GM19397 (cell line): ENCODE measurements at regions not wholly inside any gene's neighbourhood (a gene's known extent, or its start where the extent isn't known, plus 50 kb on each side); places are given as distances from the start of the nearest gene placed in this dataset.

Experiments used
- ATAC-seq: cut with Tn5 transposase; IDR thresholded peaks from one replicate; pipeline ENCODE4 v1.9.1; 2021; ENCODE audit warnings: mild to moderate bottlenecking, moderate library complexity; ENCODE audit not compliant: unreplicated experiment

DNA sequence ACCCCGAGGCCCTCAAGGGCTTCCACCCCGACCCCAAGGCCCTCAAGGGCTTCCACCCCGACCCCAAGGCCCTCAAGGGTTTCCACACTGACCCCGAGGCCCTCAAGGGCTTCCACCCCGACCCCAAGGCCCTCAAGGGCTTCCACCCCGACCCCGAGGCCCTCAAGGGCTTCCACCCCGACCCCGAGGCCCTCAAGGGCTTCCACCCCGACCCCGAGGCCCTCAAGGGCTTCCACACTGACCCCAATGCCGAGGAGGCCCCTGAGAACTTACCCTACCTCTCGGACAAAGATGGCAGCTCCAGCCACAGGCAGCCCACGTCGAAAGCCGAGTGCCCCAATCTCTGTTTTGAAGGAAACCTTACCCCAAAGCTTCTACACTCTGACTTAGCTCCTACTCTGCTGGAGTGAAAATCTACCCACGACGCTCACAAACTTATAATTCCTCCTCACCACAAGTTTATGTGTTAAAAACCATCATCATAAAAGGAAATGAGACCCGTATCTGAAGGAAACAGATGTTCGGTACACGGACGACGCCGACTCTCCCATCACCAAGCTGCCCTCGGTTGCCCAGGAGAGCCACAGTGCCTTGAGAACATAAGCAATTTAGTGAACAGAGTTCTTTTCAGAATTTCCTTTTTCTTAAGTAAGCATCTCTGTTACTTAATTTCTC is 61.2 kb upstream of the RPH3AL start:
- ATAC-seq = no peak

DNA sequence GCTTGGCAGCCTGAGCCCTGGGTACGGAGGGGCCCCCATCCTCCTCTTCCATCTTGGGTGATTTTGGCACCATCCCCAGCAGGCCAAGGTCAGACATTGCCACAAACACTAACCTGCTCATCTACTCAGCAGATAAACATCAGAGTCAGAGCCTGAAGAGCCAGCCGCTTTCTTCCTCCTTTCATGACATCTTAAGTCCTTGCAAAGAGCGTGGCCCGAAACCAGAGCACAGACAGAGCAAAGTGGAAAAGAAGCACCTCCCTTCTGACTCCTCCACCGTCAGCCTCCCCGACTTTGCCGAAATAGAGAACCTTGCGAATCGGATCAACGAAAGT is 60.4 kb upstream of the RPH3AL start:
- no peak for ATAC-seq

DNA sequence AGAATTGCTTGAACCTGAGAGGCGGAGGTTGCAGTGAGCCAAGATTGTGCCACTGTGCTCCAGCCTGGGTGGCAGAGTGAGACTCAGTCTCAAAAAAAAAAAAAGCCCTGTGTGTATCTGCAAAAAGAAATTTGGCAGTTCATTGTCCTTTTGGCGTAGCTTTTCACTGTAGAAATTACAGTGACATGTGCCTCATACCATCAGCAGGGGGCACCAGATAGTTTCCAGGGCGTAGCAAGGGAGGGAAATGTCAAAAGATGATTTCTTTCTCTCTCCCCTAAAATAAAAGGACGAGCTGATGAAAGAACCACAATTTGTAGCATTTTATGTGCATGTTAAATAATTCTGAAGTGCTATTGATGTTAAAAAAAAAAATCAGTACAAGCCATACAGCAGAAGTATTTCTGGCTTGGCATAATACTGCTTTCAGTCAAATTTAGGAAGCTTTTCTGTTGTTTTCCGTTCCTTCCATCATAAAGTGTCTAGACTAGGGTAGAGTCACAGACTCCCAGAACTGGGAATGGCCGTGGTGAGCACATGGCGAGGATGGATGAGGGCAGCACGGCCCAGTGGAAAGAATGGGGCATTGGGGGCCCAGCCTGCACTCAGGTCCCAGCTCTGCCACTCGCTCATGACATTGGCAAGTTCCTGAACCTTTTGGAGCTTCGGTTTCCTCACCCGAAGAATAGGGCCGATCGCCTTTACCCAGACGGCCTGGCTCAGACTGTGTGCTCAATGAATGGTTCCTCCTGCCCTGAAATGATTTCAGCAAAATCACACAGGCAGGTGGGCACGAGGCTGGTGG is 59.8 kb upstream of the RPH3AL start:
- ATAC-seq = no peak

DNA sequence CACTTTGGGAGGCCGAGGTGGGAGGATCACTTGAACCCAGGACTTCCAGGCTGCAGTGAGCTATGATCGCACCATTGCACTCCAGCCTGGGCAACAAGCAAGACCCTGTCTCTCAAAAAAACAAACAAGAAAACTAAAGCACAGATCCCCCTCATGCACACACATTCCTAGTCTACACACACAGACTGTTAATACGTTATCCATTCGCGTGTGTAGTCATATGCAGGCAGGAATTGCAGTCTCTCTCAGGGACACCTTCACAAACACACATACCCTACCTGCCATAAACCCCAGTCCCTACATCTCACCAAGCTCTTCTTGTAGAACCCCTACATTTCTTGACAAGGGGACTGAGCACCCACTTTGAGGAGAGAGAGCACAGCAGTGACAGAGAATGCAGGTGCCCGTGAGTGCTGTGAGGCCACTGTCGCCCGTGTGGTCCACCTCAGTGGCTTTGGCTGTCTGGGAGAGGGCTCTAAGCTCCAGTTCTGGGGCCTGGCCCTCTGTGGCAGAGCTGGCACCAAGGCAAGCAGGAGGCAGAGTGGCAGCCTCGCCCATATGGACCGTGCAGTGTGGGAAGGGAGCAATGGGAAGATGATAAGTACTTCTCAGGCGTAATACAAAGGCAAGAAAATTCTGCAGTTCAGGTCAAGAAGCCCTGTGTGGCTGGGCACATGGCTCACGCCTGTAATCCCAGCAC is 59.0 kb upstream of the RPH3AL start:
- no peak for ATAC-seq

DNA sequence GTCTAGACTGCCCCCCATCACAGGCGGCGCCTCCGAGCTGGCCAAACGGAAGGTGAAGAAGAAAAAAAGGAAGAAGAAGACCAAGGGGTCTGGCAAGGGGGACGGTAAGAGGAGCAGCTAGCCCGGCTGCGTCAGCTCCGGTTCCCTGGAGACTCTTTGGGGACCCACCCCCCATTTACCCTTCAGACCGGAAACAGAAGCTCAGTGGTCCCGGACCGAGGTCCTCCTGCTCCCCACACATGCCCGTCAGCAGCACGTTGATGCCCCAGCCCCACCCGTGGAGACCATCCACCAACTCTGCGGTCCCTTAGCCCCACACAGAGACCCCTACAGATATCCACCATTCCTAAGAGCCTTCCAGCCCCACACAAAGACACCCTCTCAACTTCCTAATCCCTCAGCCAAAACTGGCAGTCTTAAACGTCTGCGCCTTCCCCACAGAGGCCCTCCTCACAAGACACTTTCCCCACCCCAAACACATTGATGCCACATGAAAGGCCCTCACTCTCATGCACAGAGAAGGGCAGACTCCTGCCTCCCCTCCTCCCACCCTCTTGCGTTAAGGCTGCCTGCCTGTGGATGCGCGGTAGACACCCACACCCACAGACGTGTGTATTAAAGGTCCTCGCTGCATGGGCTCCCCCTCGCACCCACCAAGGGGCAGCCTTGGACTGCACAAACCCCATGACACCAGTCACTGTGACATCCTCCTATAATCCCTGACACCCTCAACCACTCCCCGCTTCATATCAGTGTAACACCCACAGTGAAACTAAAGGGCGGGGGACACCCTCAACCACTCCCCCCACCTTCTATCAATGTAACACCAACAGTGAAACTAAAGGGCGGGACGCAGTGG is 58.2 kb upstream of the RPH3AL start:
- ATAC-seq = no peak

DNA sequence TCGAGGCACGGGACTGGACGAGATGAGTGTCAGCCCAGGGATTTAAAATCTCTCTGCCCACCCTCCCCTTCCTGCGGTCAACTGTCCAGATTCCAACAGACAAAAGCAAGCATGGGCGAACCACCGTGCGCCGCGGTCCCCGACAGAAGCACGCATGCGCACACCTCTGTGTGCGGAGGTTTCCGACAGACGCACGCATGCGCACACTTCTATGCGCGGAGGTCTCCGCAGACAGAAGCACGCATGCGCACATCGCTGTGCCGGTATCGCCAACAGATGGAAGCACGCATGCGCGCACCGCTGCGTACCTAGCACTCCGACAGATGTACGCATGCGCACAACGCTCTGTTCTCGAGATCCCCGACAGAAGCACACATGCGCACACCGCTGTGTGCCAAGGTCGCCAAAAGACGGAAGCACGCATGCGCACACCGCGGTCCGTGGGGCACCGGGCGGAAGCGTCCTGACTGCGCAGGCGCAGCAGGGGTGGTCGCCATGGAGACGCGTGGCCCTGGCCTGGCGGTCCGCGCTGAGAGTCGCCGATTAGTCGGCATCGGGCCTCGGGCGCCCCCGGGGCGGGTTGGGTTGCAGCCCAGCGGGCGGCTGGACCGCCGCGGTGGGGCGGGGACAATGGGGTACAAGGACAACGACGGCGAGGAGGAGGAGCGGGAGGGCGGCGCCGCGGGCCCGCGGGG is 57.4 kb upstream of the RPH3AL start:
- peak; percentile 89 for ATAC-seq

DNA sequence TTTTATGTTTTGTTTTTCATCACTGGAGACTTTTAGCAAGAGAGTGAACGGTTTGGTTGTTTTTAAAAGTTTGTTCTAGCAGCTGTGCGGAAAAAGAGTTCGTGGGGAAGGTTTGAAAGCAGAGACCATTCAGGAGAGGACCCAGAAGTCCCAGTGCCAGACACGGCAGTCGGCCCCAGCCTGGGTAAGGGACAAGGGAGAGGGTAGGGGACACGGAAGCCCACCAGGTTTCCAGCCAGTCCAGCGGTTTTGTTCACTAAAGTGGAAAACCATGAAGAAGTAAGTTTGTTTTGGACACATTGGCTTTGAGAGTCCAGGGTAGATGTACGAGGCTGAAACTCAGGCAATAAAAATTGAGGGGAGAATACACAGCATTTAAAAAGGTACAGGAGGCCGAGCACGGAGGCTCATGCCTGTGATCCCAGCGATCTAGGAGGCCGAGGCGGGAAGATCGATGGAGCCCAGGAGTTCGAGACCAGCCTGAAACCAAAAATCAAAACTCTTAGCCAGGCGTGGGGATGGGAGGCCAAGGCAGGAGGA is 56.8 kb upstream of the RPH3AL start:
- no peak for ATAC-seq

DNA sequence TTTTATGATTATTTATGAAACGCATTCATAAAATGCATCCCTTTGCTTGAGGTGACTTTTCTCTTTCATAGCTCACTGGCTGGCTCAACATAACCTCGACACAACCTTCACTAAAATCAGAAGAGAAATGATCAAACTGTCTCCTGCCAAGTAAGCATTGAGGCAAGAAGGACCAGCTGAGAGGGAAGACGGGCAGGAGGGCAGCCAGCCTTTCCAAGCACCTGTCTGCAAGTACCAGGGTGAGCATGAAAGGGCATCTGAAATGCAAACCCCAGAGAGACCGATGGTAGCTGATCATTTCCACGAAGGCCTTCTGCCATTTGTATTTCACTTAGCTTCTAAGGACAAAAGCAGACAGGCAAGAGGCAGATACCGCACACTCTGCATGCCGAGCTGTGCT is 52.1 kb upstream of the RPH3AL start:
- ATAC-seq = no peak
